ENCODE measurements at regions not wholly inside any gene's neighbourhood (a gene's known extent, or its start where the extent isn't known, plus 50 kb on each side); places are given as distances from the start of the nearest gene placed in this dataset.

- intact Hi-C loops (cut with micrococcal nuclease) = no loop called here
Measured at GRCh38 chr15:93583968-93584367, 495.0 kb upstream of the RGMA start.

- intact Hi-C loops (cut with micrococcal nuclease) = no loop called here
Measured at GRCh38 chr15:93583552-93583951, 494.5 kb upstream of the RGMA start.

GRCh38 chr15:93570527-93570926 is 481.5 kb upstream of the RGMA start:
- intact Hi-C loops (cut with micrococcal nuclease) = no loop called here

- intact Hi-C loops (cut with micrococcal nuclease) = no loop called here
Measured at GRCh38 chr15:93566762-93567161, 477.8 kb upstream of the RGMA start.

- intact Hi-C loops (cut with micrococcal nuclease) = no loop called here
Measured at GRCh38 chr15:93565201-93565600, 476.2 kb upstream of the RGMA start.

GRCh38 chr15:93563218-93563617 is 474.2 kb upstream of the RGMA start:
- intact Hi-C loops (cut with micrococcal nuclease) = no loop called here

- intact Hi-C loops (cut with micrococcal nuclease) = no loop called here
Measured at GRCh38 chr15:93562395-93563123, 473.5 kb upstream of the RGMA start.

GRCh38 chr15:93557696-93558095 is 468.7 kb upstream of the RGMA start:
- intact Hi-C loops (cut with micrococcal nuclease) = no loop called here

GRCh38 chr15:93553167-93553935 is 464.3 kb upstream of the RGMA start:
- intact Hi-C loops (cut with micrococcal nuclease) = no loop called here

- intact Hi-C loops (cut with micrococcal nuclease) = no loop called here
Measured at GRCh38 chr15:93543093-93543492, 454.1 kb upstream of the RGMA start.

GRCh38 chr15:93527374-93528050 is 438.5 kb upstream of the RGMA start:
- intact Hi-C loops (cut with micrococcal nuclease) = no loop called here

GRCh38 chr15:93524432-93524831 is 435.4 kb upstream of the RGMA start:
- intact Hi-C loops (cut with micrococcal nuclease) = no loop called here

- intact Hi-C loops (cut with micrococcal nuclease) = no loop called here
Measured at GRCh38 chr15:93523481-93523880, 434.5 kb upstream of the RGMA start.

GRCh38 chr15:93520206-93520605 is 431.2 kb upstream of the RGMA start:
- intact Hi-C loops (cut with micrococcal nuclease) = no loop called here

- intact Hi-C loops (cut with micrococcal nuclease) = no loop called here
Measured at GRCh38 chr15:93519599-93519998, 430.6 kb upstream of the RGMA start.

- intact Hi-C loops (cut with micrococcal nuclease) = no loop called here
Measured at GRCh38 chr15:93517176-93517575, 428.2 kb upstream of the RGMA start.

GRCh38 chr15:93515256-93516051 is 426.4 kb upstream of the RGMA start:
- intact Hi-C loops (cut with micrococcal nuclease) = no loop called here

GRCh38 chr15:93506646-93507045 is 417.6 kb upstream of the RGMA start:
- intact Hi-C loops (cut with micrococcal nuclease) = no loop called here

- intact Hi-C loops (cut with micrococcal nuclease) = no loop called here
Measured at GRCh38 chr15:93505506-93505905, 416.5 kb upstream of the RGMA start.

- intact Hi-C loops (cut with micrococcal nuclease) = no loop called here
Measured at GRCh38 chr15:93501946-93502345, 412.9 kb upstream of the RGMA start.

GRCh38 chr15:93500155-93500554 is 411.1 kb upstream of the RGMA start:
- intact Hi-C loops (cut with micrococcal nuclease) = no loop called here

- intact Hi-C loops (cut with micrococcal nuclease) = no loop called here
Measured at GRCh38 chr15:93497291-93497690, 408.3 kb upstream of the RGMA start.

Measured in T-helper 2 cell treated with Interferon-gamma antibody and Interleukin-4, amounts not matched to agents 100 ng/mL and 5 ng/mL, for 36 hours (primary cell).